OCI-LY7 (cell line): ENCODE measurements at regions not wholly inside any gene's neighbourhood (a gene's known extent, or its start where the extent isn't known, plus 50 kb on each side); places are given as distances from the start of the nearest gene placed in this dataset.

Experiments used
- BruUV-seq: library from RNA; stranded (reverse); fragments of 400-500 nt; replicated peaks from 2 replicates; lab custom pipeline; 2021; lab: Mats Ljungman, UMichigan
- CTCF ChIA-PET: fragments of 300-600 bp; sonication (Branson Sonifier 250); formaldehyde crosslinking; loops from one replicate; lab custom pipeline; 2022; ENCODE audit warnings: antibody characterized with exemption; ENCODE audit not compliant: unreplicated experiment; lab: Charles Lee
- POLR2A ChIA-PET: fragments of 300-600 bp; sonication (Branson Sonifier 250); formaldehyde crosslinking; loops from one replicate; lab custom pipeline; 2022; ENCODE audit warnings: antibody characterized with exemption; lab: Charles Lee
- DNase-seq: peaks from one replicate; pipeline ENCODE4 v3.0.0-alpha.2; 2015; ENCODE audit warnings: low spot score
- H2AFZ ChIP-seq: fragments of 200-600 bp; sonication (generic), shearing (Covaris generic); 2 replicates; pipeline ENCODE4 v1.6.1; 2014; ENCODE audit warnings: mild to moderate bottlenecking, antibody characterized with exemption, low read length, moderate library complexity
- H3K27ac ChIP-seq: fragments of 200-600 bp; sonication (generic); 2 replicates; pipeline ENCODE4 v1.5.1; 2014; ENCODE audit warnings: mixed run types, low read depth, mild to moderate bottlenecking, moderate library complexity, low read length, inconsistent platforms; ENCODE audit not compliant: poor library complexity, severe bottlenecking
- H3K36me3 ChIP-seq: fragments of 200-600 bp; sonication (generic); 2 replicates; pipeline ENCODE4 v1.6.1; 2014; ENCODE audit warnings: mild to moderate bottlenecking, antibody characterized with exemption, low read length, moderate library complexity, mixed read lengths; ENCODE audit not compliant: insufficient read depth
- H3K4me1 ChIP-seq: fragments of 200-600 bp; sonication (generic); 2 replicates; pipeline ENCODE4 v1.5.1; 2014; ENCODE audit warnings: mild to moderate bottlenecking, low read length; ENCODE audit not compliant: insufficient read depth, poor library complexity, severe bottlenecking
- H3K4me2 ChIP-seq: fragments of 200-600 bp; sonication (generic); 2 replicates; pipeline ENCODE4 v1.6.1; 2014; ENCODE audit warnings: mild to moderate bottlenecking, low read length
- H3K4me3 ChIP-seq: fragments of 200-600 bp; sonication (generic); 2 replicates; pipeline ENCODE4 v1.5.1; 2014; ENCODE audit warnings: mild to moderate bottlenecking, low read depth, low read length; ENCODE audit not compliant: poor library complexity, severe bottlenecking
- H3K79me2 ChIP-seq: fragments of 200-600 bp; sonication (generic); 2 replicates; pipeline ENCODE4 v1.6.1; 2016; ENCODE audit warnings: low read depth, mild to moderate bottlenecking, low read length, moderate library complexity, mixed read lengths; ENCODE audit not compliant: insufficient read depth
- H3K9me2 ChIP-seq: fragments of 200-600 bp; sonication (generic); 2 replicates; pipeline ENCODE4 v1.6.1; 2016; ENCODE audit warnings: mild to moderate bottlenecking, low read length, mixed read lengths; ENCODE audit not compliant: insufficient read depth
- H3K9me3 ChIP-seq: fragments of 200-600 bp; sonication (generic); 2 replicates; pipeline ENCODE4 v1.6.1; 2014; ENCODE audit warnings: mild to moderate bottlenecking, mixed run types, low read length, mixed read lengths
- H4K20me1 ChIP-seq: fragments of 200-600 bp; sonication (generic); 2 replicates; pipeline ENCODE4 v1.6.1; 2014; ENCODE audit warnings: mild to moderate bottlenecking, antibody characterized with exemption, low read length, moderate library complexity, mixed read lengths; ENCODE audit not compliant: insufficient read depth
- CTCF ChIP-seq: fragments of 200-600 bp; sonication (generic); conservative IDR thresholded peaks from 2 replicates; pipeline ENCODE4 v1.5.1; 2014; ENCODE audit warnings: mild to moderate bottlenecking, antibody characterized with exemption, low read length, moderate library complexity, mixed read lengths
- EZH2phosphoT487 ChIP-seq: fragments of 200-600 bp; sonication (generic); IDR thresholded peaks from 2 replicates; pipeline ENCODE4 v1.6.1; 2018; ENCODE audit warnings: low read depth, borderline replicate concordance, mild to moderate bottlenecking, mixed run types, antibody characterized with exemption, low read length, moderate library complexity, mixed read lengths
- intact Hi-C: fragments of 100-400 bp; cut with micrococcal nuclease; formaldehyde crosslinking; loops from one replicate; pipeline ENCODE4 v1.10.0; 2022; ENCODE audit not compliant: unreplicated experiment

GRCh38 chr3:30368978-30369377, 237.4 kb upstream of the TGFBR2 start:
- Histone ChIP-seq H2AFZ (no peak overlapping the region), H3K79me2 (no peaks in the 10 kb centered on the region), H3K9me3 (no peaks in the 10 kb centered on the region), H3K9me2 (no peaks in the 10 kb centered on the region), H3K27ac (no peak overlapping the region), H3K4me3 (no peak overlapping the region), H3K4me1 (no peaks in the 10 kb centered on the region), H3K36me3 (no peaks in the 10 kb centered on the region), H4K20me1 (no peaks in the 10 kb centered on the region), H3K4me2 (no peak overlapping the region)
- no peak for TF ChIP-seq CTCF
- no peak for TF ChIP-seq EZH2phosphoT487
- ChIA-PET CTCF (no interaction called here), POLR2A (no interaction called here)
- DNase-seq = no peak
- intact Hi-C loops = no loop called here
- BruUV-seq = no TSS peak

GRCh38 chr3:30370681-30371271, 235.6 kb upstream of the TGFBR2 start:
- DNase-seq = no peak
- H3K9me3 ChIP-seq = no peaks in the 10 kb centered on the region
- H3K79me2 ChIP-seq = no peaks in the 10 kb centered on the region
- TF ChIP-seq CTCF = no peak
- TF ChIP-seq EZH2phosphoT487 = no peak
- no peak overlapping the region for H2AFZ ChIP-seq
- no peaks in the 10 kb centered on the region for H3K36me3 ChIP-seq
- no peak overlapping the region for H3K4me3 ChIP-seq
- intact Hi-C loops = no loop called here
- BruUV-seq = no TSS peak
- ChIA-PET CTCF (no interaction called here), POLR2A (interaction anchor here (1.0 kb wide), 1 partner anchor 8 kb away, joined by 3 read pairs; no protein-coding TSS in a partner anchor)
- H3K4me2 ChIP-seq = no peak overlapping the region
- no peaks in the 10 kb centered on the region for H3K9me2 ChIP-seq
- H3K4me1 ChIP-seq = no peaks in the 10 kb centered on the region
- no peaks in the 10 kb centered on the region for H4K20me1 ChIP-seq
- no peak overlapping the region for H3K27ac ChIP-seq

- H3K4me3 ChIP-seq = no peak overlapping the region
- H4K20me1 ChIP-seq = no peaks in the 10 kb centered on the region
- no peaks in the 10 kb centered on the region for H3K36me3 ChIP-seq
- CTCF ChIA-PET = no interaction called here
- H2AFZ ChIP-seq = no peak overlapping the region
- POLR2A ChIA-PET = no interaction called here
- H3K79me2 ChIP-seq = no peaks in the 10 kb centered on the region
- TF ChIP-seq CTCF (no peak), EZH2phosphoT487 (no peak)
- intact Hi-C loops = no loop called here
- H3K9me2 ChIP-seq = no peaks in the 10 kb centered on the region
- H3K4me1 ChIP-seq = no peaks in the 10 kb centered on the region
- no TSS peak for BruUV-seq
- H3K4me2 ChIP-seq = no peak overlapping the region
- no peak for DNase-seq
- no peak overlapping the region for H3K27ac ChIP-seq
- no peaks in the 10 kb centered on the region for H3K9me3 ChIP-seq
These were observed 233.6 kb upstream of the TGFBR2 start for GRCh38 chr3:30372837-30373236.
